ENCODE measurements at regions not wholly inside any gene's neighbourhood (a gene's known extent, or its start where the extent isn't known, plus 50 kb on each side); places are given as distances from the start of the nearest gene placed in this dataset.
"Not testable (repeated sequence)": the region's sequence is repeated elsewhere in the genome, so short reads cannot be mapped to it uniquely, and the experiment has no call there.

DNA sequence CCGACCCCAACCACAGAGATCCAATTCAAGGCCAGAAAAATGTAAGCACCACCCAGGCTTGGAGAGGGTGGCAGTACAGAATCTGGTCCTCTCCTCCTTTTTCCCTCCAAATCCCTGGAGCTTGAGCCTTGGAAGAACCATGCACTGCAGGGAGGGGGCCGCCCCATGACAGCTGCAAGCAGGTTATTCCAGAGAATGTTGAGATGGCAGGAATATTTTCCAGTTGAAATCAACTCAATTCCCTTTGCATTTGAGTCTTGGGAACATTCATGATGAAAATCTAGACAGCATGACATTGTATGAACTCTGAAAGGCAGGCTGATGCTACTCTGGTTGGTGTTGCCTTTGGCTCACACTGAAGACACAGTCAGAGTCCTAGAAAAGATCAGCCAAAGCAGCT, 386.6 kb upstream of the FGF16 start:
- Mint-ChIP-seq H3K27ac (no peak overlapping the region), H3K4me3 (no peak overlapping the region), H3K4me1 (no peaks in the 10 kb centered on the region), H3K27me3 (peaks cover 3% of the 10 kb centered on the region), H3K36me3 (ENCODE audit: low read depth) (no peaks in the 10 kb centered on the region), H3K9me3 (no peaks in the 10 kb centered on the region)
- no peak for ATAC-seq (replicated peaks)

DNA sequence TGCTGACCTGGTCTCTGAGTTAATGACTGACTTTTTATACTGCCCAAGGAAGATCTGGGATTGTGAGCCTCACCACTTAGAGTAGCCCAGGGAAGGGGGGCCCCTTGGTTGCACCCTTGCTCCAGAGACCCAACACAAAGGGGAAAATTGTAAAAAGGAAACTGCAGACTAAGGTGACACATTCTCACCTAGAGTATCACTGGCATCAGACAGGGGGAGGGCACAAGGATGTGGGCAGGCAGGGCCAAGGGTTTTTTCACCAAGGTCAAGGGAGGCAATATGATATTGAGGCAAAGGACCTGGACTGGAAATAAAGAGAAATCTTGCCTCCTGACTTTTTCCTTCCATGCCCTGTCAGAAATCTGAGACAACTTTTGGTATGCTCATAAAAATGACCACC, 386.2 kb upstream of the FGF16 start:
- Mint-ChIP-seq H3K27me3 (peaks cover 3% of the 10 kb centered on the region), H3K9me3 (no peaks in the 10 kb centered on the region), H3K27ac (no peak overlapping the region), H3K4me3 (no peak overlapping the region), H3K36me3 (ENCODE audit: low read depth) (no peaks in the 10 kb centered on the region), H3K4me1 (no peaks in the 10 kb centered on the region)
- ATAC-seq (replicated peaks): no peak

DNA sequence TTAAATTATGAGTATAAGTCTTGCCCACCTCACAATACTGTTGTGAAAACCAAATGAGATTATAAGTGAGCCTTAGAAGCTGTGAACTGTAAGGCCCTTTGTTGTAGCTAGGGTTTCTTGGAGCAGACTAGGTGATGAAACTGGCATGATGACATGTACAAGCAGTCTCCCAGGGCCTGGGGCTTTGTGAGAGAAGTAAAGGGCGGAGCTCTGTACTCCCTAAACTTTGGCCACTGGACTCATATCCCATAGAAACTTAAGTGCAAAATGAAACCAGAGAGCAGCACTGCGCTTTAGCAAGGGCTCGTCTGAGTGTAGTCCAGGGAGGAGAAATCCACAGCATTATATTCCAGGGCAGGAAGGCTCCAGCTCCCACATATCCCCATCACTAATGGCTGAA, 385.6 kb upstream of the FGF16 start:
- no peaks in the 10 kb centered on the region for H3K9me3 Mint-ChIP-seq
- no peaks in the 10 kb centered on the region for H3K36me3 Mint-ChIP-seq (ENCODE audit: low read depth)

DNA sequence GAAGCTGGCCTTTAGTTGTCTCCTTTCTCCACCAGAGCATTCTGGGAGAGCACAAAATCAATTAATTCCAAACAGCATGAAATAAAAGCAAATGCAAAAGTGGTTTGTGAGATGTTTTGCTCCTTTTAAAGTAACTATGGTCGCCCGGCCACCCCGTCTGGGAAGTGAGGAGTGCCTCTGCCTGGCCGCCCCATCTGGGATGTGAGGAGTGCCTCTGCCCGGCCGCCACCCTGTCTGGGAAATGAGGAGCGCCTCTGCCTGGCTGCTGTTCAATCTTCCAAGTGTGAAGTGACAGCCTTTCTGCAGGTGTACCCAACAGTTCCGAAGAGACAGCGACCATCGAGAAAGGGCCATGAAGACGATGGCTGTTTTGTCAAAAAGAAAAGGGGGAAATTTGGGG, 381.3 kb upstream of the FGF16 start:
- peaks cover 12% of the 10 kb centered on the region for H3K27me3 Mint-ChIP-seq

More for the DNA sequence above, 385.6 kb upstream of the FGF16 start:
- Mint-ChIP-seq H3K4me3 (no peak overlapping the region), H3K27ac (no peak overlapping the region), H3K27me3 (peaks cover 3% of the 10 kb centered on the region), H3K4me1 (no peaks in the 10 kb centered on the region)
- ATAC-seq (replicated peaks): no peak

DNA sequence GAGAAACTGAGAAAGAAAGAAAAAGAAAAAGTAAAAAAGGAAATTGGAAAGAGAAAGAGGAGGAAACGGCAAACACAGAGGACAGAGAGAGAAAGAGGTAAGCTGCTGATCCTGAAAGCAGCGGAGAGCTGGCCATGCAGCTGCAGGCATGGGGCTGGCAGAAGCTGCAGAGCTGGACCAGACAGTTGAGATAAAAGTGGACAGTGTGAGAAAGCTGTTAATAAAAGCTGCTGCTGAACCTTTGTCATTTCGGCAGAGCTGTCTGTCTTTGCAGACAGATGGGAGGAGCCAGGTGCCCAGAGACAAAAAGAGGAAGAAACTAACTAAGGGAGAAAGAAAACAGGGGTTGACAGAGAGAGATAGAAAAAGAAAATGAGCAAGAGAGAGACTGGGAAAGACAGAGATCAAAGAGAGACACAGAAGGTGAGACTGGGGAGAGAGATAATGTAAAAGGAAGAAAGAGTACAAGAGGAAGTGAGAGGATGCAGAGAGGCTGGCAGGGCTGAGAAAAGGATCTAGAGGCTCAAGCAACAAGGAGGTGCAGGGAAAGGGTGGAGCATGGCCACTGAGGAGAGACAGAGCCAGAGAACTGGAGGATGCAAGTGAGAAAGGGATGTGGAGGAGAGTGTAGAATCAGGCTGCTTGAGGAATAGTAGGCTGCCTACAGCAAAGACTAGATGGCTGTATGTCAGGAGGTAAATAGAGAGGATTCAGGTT, 376.8 kb upstream of the FGF16 start:
- Mint-ChIP-seq H3K27ac (peak overlapping the region; percentile 18), H3K4me1 (peaks cover 9% of the 10 kb centered on the region), H3K27me3 (peaks cover 9% of the 10 kb centered on the region), H3K36me3 (ENCODE audit: low read depth) (no peaks in the 10 kb centered on the region), H3K4me3 (peak overlapping the region; percentile 11), H3K9me3 (no peaks in the 10 kb centered on the region)
- ATAC-seq (replicated peaks): no peak

More for the DNA sequence above, 381.3 kb upstream of the FGF16 start:
- peaks cover 9% of the 10 kb centered on the region for H3K4me1 Mint-ChIP-seq
- ATAC-seq (replicated peaks): no peak
- no peaks in the 10 kb centered on the region for H3K9me3 Mint-ChIP-seq
- H3K27ac Mint-ChIP-seq: no peak overlapping the region
- no peak overlapping the region for H3K4me3 Mint-ChIP-seq
- H3K36me3 Mint-ChIP-seq (ENCODE audit: low read depth): no peaks in the 10 kb centered on the region

DNA sequence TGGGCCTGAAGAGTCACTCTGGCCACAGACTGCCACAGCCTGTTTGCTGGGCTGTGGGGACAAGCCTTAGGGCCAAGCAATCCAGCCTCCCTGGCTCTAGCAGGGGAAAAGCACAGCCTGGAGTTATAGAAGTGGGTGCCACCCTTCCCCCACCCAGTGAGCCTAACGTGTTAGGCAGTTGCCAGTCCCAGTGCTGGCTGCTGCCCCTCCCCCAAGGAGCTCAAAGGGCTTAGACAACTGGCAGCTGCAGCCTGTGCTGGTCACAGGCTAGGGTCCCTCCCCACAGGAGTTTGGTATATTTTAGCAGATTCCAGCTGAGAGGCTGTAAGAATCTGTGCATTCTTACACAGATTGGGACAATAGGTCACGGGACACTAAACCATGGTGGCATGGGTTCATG, 370.3 kb upstream of the FGF16 start:
- Mint-ChIP-seq H3K27me3 (no peaks in the 10 kb centered on the region), H3K9me3 (peaks cover 11% of the 10 kb centered on the region), H3K27ac (no peak overlapping the region), H3K36me3 (ENCODE audit: low read depth) (no peaks in the 10 kb centered on the region), H3K4me1 (no peaks in the 10 kb centered on the region), H3K4me3 (no peak overlapping the region)
- no peak for ATAC-seq (replicated peaks)

DNA sequence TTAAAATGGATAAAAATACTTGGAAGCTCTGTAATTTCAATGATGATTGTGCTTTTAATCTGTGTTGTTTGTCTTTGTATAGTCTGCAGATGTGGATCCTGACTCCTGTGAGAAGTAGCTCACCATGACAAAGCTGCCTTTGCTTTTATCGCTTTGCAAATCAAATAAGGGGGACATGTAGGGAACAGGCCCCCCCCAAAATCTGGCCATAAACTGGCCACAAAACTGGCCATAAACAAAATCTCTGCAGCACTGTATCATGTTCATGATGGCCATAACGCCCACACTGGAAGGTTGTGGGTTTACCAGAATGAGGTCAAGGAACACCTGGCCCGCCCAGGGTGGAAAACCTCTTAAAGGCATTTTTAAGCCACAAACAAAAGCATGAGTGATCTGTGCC, 366.0 kb upstream of the FGF16 start:
- H3K36me3 Mint-ChIP-seq (ENCODE audit: low read depth); H3K4me3 Mint-ChIP-seq; H3K27ac Mint-ChIP-seq; H3K27me3 Mint-ChIP-seq; H3K4me1 Mint-ChIP-seq; ATAC-seq (replicated peaks): not testable (repeated sequence)
- peaks cover 11% of the 10 kb centered on the region for H3K9me3 Mint-ChIP-seq

DNA sequence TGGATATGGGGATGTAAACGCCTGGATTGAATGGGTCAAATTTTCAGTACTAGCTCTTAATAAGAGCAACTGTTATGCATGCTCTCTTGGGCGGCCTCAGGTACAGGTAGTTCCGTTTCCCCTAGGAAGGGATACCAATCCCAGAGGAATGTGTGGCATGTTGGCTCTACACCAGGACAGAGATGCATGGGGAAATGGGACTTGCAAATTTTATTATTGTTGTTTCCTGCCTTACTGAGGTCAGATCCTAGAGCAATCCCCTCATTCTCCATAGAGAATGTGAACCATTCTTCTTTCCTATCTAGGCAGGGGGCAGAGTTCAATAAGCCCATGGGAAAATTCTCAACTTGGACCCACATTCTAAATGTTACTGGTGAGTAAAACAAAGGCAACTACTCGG, 361.8 kb upstream of the FGF16 start:
- Mint-ChIP-seq H3K4me3 (no peak overlapping the region), H3K4me1 (no peaks in the 10 kb centered on the region), H3K27me3 (peaks cover 3% of the 10 kb centered on the region), H3K27ac (no peak overlapping the region), H3K36me3 (ENCODE audit: low read depth) (no peaks in the 10 kb centered on the region), H3K9me3 (peaks cover 7% of the 10 kb centered on the region)
- ATAC-seq (replicated peaks): no peak

DNA sequence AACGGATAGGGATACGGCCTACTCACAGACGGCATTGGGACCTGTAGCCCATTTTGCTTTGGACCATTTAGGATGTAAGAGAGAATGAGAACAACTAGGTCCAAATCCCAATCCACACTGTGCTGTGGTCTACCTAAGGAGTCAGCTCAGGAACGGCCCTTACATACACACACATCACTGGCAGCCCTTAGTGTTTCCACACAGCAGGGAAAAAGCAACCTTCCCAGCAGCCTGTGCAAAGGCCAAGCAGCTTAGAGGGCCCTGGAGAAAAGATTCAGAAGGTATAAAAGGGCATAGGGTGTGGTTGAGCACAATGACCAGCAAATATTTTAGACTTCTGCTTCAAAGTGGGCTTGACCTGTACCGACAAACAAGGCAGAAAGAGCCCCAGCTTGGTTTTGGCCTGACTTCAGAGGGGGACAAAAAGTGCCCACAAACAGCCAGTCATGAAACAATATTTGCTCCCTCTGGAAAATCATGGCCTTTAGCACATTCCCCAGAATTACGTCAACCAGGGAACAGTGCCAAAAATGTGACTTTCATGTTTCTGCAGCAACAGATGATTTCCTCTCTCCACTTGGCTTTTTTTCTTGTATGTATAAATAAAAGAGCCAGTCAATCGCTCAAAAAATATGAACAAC, 359.5 kb upstream of the FGF16 start:
- ATAC-seq (replicated peaks): no peak
- H3K36me3 Mint-ChIP-seq (ENCODE audit: low read depth): no peaks in the 10 kb centered on the region
- no peaks in the 10 kb centered on the region for H3K4me1 Mint-ChIP-seq
- H3K4me3 Mint-ChIP-seq: no peak overlapping the region
- H3K9me3 Mint-ChIP-seq: peaks cover 4% of the 10 kb centered on the region
- no peak overlapping the region for H3K27ac Mint-ChIP-seq
- H3K27me3 Mint-ChIP-seq: peaks cover 6% of the 10 kb centered on the region

DNA sequence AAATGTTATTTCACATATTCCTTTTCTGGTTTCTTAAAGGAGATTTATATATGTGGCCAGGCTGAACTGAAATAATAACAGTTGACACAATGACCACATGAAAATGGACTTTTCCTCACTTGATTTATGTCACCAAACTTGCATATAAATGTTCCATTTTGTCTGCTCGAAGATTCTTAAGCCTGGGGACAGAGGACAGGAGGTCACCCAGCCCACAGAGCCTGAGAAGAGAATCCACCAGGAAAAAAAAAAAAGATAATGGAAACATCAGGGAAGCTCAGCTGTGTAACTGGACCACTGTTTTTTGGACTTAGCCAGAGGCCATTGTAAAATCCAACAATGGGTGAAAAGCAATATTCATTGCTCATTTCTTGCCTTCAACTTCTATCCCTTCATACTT, 359.0 kb upstream of the FGF16 start:
- ATAC-seq (replicated peaks): no peak
- Mint-ChIP-seq H3K4me1 (no peaks in the 10 kb centered on the region), H3K27me3 (peaks cover 6% of the 10 kb centered on the region), H3K4me3 (no peak overlapping the region), H3K36me3 (ENCODE audit: low read depth) (no peaks in the 10 kb centered on the region), H3K9me3 (peaks cover 4% of the 10 kb centered on the region), H3K27ac (no peak overlapping the region)

DNA sequence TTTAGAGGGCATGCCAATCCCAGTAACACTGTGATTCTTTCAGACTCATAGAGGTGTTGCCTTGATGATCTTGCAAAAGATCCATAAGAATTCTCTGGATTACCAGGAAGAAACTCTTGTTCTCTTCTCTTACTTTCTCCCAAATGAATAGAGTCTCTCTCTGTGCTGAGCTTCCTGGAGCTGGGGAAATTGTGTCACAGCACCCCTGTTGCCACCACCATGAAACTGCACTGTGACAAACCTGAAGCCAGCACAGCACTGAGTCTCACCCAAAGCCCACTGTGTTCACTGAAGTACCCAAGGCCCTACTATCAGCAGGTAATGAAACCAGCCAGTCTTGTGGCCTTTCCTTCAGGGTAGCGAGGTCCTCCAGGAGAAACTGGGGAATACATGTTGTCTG, 332.7 kb upstream of the FGF16 start:
- no peaks in the 10 kb centered on the region for H3K4me1 Mint-ChIP-seq
- no peaks in the 10 kb centered on the region for H3K27me3 Mint-ChIP-seq
- H3K27ac Mint-ChIP-seq: no peak overlapping the region
- no peaks in the 10 kb centered on the region for H3K36me3 Mint-ChIP-seq (ENCODE audit: low read depth)
- no peak overlapping the region for H3K4me3 Mint-ChIP-seq
- no peak for ATAC-seq (replicated peaks)
- no peaks in the 10 kb centered on the region for H3K9me3 Mint-ChIP-seq

DNA sequence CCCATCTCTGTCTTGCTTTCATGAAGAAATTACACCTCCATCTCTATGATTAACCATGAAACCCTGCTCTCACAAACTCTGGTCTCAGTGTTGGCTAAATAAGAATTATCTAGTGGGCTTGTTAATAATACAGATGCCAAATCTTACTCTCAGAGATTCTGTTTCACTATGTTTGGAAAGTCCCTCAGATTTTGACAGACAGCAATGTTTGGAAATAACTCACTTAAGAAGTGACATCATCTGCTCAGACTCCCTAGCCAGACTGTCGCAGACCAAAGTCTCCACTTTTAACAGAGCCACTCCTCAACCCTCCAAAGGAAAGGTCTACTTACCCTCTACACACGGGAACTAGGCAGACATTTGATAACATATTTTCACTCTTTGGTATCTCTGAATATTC, 328.5 kb upstream of the FGF16 start:
- H3K4me1 Mint-ChIP-seq: no peaks in the 10 kb centered on the region
- ATAC-seq (replicated peaks): no peak

DNA sequence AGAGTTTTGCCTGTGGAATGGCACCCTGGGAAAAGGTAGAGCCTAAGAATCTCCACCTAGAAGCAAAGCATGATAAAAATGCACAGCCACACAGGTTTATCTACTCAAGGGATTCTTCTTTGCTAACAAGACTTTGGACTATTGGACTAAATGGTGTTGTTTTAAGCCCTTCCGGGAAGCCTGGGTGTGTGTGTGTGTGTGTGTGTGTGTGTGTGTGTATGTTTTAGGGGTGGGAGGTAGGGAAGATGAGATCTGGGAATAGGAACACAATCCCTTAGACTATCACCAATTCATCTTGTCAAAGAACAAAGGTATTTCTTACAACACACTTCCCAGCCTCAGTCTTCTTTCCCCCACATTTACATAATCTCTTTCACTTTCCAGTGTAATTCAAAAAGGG, 327.5 kb upstream of the FGF16 start:
- H3K27me3 Mint-ChIP-seq: no peaks in the 10 kb centered on the region
- no peaks in the 10 kb centered on the region for H3K4me1 Mint-ChIP-seq
- no peak overlapping the region for H3K27ac Mint-ChIP-seq
- ATAC-seq (replicated peaks): no peak
- no peaks in the 10 kb centered on the region for H3K36me3 Mint-ChIP-seq (ENCODE audit: low read depth)
- no peaks in the 10 kb centered on the region for H3K9me3 Mint-ChIP-seq
- no peak overlapping the region for H3K4me3 Mint-ChIP-seq

More for the DNA sequence above, 328.5 kb upstream of the FGF16 start:
- no peaks in the 10 kb centered on the region for H3K27me3 Mint-ChIP-seq
- no peaks in the 10 kb centered on the region for H3K36me3 Mint-ChIP-seq (ENCODE audit: low read depth)
- no peaks in the 10 kb centered on the region for H3K9me3 Mint-ChIP-seq
- no peak overlapping the region for H3K4me3 Mint-ChIP-seq
- no peak overlapping the region for H3K27ac Mint-ChIP-seq

DNA sequence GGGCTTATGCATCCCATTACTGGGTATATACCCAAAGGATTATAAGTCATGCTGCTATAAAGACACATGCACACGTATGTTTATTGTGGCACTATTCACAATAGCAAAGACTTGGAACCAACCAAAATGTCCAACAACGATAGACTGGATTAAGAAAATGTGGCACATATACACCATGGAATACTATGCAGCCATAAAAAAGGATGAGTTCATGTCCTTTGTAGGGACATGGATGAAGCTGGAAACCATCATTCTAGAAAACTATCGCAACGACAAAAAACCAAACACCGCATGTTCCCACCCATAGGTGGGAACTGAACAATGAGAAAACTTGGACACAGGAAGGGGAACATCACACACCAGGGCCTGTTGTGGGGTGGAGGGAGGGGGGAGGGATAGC, 323.3 kb upstream of the FGF16 start:
- not testable (repeated sequence) for H3K27me3 Mint-ChIP-seq; H3K27ac Mint-ChIP-seq; H3K9me3 Mint-ChIP-seq; H3K4me1 Mint-ChIP-seq; H3K36me3 Mint-ChIP-seq (ENCODE audit: low read depth); H3K4me3 Mint-ChIP-seq; ATAC-seq (replicated peaks)

DNA sequence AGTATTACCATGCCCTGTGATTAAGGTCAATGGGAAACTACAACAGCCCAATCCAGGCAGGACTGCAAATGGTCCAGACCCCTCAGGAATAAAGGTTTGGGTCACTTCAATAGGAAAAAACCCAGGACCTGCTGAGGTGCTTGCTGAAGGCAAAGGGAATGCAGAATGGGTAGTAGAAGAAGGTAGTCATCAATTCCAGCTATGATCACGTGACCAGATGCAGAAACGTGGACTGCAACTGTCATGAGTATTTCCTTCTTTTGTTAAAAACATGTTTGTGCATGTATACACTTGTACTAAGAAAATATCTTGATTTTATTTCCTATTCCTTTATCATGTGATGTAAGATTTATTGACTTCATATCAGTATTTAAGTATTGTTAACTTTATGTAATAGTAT, 319.6 kb upstream of the FGF16 start:
- not testable (repeated sequence) for H3K27me3 Mint-ChIP-seq; ATAC-seq (replicated peaks); H3K9me3 Mint-ChIP-seq; H3K36me3 Mint-ChIP-seq (ENCODE audit: low read depth); H3K4me3 Mint-ChIP-seq; H3K27ac Mint-ChIP-seq; H3K4me1 Mint-ChIP-seq
